HG03342 (cell line): ENCODE measurements at regions not wholly inside any gene's neighbourhood (a gene's known extent, or its start where the extent isn't known, plus 50 kb on each side); places are given as distances from the start of the nearest gene placed in this dataset.
"Not testable (repeated sequence)": the region's sequence is repeated elsewhere in the genome, so short reads cannot be mapped to it uniquely, and the experiment has no call there.

ENCODE experiments used
- ATAC-seq: cut with Tn5 transposase; IDR thresholded peaks from one replicate; pipeline ENCODE4 v1.9.1; 2021; ENCODE audit warnings: mild to moderate bottlenecking, moderate library complexity; ENCODE audit not compliant: unreplicated experiment

- ATAC-seq: no peak
Measured at GRCh38 chr10:34058845-34059614, 724.6 kb upstream of the NRP1 start.

- ATAC-seq: not testable (repeated sequence)
Measured at GRCh38 chr10:34055410-34055985, 721.0 kb upstream of the NRP1 start.

GRCh38 chr10:34049887-34050286, 715.4 kb upstream of the NRP1 start:
- ATAC-seq: no peak

DNA sequence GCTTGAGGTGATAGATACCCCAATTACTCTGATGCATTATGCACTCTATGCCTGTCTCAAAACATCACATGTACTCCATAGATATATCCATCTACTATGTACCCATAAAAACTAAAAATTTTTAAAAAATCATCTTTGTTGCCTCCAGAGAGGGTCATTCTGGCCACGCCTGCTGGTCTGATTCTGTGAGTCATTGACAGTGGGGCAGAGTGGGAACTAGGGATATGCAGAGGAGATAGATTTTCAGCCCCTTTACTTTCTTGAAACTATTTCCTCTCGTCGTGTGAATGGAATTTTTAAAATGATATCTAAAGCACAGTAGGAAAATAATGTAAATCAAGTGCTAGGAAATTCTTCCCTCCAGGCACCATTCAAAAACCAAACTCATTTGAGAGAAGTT, 715.0 kb upstream of the NRP1 start:
- ATAC-seq: no peak

- no peak for ATAC-seq
Measured at GRCh38 chr10:34047389-34047788, 712.9 kb upstream of the NRP1 start.

- ATAC-seq: no peak
Measured at GRCh38 chr10:34046506-34047034, 712.1 kb upstream of the NRP1 start.

DNA sequence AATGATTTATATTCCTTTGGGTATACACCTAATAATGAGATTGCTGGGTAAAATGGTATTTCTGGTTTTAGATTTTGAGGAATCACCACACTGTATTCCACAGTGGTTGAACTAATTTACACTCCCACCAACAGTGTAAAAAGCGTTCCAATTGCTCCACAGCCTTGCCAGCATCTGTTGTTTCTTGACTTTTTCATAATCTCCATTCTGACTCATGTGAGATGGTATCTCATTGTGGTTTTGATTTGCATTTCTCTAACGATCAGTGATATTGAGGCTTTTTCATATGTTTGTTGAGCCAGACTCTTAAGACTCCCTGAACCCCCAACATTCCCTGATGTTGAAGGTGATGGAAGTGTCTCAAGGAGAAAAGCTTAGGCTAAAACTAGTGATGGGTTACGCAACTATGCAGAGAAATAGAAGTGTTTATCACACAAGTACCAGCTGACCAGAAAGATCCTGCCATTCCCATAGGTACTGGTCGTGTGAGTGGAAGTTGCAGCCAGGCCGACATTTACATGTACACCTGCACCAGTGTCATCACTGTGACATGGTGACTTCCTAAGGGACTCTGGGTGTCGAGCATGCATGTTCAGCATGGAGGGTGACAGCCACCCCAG, 711.2 kb upstream of the NRP1 start:
- ATAC-seq: no peak

GRCh38 chr10:34041871-34042270, 707.4 kb upstream of the NRP1 start:
- ATAC-seq: no peak

DNA sequence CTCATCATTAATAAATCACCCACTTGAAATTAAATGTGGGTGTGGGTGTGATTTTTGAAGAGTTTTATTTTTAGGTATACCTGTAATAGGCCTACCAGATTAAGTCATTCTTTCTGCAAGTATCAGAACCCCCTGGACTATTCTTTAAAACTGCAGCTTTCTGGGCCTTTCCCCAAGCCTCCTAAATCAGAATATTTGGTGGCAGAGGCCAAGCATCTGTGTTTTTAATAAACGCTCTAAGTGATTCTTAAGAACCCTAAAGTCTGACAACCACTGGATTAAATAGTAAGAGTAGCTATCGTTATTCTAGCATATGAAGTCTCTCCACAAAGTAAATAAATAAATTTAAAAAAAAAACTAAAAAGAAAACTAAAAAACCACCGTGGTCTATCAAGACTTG, 703.0 kb upstream of the NRP1 start:
- no peak for ATAC-seq

GRCh38 chr10:34035241-34035790, 700.8 kb upstream of the NRP1 start:
- not testable (repeated sequence) for ATAC-seq

DNA sequence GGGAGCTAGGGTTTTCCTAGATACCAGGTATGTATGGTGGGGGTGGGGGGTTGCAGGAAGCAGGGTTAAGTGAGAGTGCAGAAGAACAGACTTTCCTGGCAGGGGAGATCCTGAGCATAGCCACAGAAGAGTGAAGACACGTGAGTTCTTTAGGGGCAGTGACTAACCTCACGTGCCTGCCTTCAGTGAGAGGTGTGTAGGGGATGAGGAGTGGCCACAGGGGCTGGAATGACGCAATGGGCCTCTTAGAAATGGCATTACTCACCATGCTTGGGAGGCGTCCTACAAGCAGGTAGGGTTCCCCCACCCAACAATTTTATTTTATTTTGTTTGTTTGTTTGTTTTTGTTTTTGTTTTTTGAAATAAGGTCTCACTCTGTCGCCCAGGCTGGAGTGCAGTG, 698.6 kb upstream of the NRP1 start:
- ATAC-seq: no peak

DNA sequence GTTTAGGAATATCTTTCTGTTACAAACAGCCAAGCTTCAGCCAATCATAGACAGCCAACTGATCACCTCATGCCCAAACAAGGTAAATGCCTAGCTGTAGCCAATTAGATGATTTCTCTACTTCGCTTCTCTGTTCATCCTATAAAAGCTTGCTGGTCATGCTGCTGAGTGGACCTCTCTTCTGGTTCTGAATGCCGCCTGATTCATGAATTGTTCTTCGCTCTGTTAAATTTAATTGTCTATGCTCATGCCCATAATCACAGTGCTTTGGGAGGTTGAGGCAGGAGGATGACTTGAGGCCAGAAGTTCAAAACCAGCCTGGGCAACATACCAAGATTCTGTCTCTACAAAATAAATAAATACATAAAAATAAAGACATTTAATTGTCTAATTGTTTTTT, 698.1 kb upstream of the NRP1 start:
- no peak for ATAC-seq

- no peak for ATAC-seq
Measured at GRCh38 chr10:34031400-34031799, 696.9 kb upstream of the NRP1 start.

DNA sequence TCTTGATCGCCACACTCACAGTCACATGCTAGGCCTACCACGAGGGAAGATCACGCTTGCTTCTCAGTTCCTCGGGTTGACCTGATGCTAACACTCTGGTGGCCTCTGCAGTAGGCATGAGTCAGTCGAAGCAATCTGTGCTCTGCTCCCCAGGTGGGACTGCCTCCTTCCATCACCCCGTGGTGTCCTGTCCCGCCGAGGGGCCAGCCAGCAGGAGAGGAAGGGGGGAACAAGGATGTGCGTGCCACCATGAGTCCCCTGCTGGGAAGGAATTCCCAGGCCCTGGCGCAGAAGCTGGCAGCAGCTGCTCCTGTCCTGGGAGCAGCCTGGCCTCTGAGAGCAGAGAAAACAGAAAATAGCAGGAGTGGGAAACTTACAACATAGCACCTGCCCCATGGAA, 695.0 kb upstream of the NRP1 start:
- no peak for ATAC-seq

GRCh38 chr10:34028936-34029335, 694.5 kb upstream of the NRP1 start:
- ATAC-seq: no peak

DNA sequence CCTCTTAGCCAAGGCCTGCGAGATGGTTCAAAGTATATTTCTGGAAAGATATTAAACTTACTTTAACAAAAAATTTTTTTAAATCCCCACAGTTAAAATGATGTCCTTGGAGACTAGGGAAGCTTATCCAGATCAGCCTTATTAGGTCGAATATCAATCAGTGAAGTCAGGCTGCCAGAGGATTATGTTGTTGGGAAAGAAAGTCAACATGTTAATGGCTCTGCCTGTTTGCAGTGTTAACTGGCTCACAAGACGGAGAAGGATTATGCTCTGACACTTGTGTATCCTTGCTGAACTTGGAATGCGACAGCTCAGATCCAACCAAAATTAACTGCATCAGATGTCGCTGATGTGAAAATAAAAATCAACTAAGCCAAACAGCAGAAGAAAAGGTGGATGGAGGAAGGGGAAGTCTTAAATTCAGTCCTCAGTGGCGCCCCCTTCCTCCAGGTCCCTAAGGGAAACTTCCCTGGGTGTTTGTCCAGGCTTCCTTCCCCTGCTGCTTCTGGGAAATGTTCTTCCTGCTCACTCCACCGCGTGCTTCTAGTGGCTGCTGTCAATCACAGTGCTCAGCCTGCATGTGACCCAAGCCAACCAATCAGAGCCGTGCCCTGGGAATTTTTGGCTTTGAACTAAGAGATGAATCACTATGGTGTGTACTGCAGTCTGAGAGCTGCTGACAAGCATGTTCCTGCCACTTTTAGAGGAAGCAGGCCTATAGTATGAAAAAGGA, 690.4 kb upstream of the NRP1 start:
- no peak for ATAC-seq

DNA sequence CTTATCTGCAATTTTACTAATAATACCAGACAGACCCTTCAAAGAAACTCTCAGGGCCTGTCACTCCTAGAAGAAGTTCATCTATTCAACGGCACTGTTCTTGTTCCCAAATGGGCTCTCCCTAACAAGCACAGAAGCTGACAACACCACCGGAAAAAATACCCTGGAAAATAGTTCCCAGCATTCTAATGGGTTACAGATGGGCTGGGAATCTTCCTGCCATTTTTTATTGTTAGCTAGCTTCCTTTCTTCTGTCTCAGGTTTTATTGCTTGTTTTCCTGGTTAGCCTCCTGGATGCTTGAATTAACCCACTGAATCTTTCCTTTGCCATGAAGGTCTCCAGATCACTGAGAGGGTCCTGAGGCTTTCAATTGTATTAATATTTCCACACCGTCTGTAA, 689.8 kb upstream of the NRP1 start:
- ATAC-seq: no peak

DNA sequence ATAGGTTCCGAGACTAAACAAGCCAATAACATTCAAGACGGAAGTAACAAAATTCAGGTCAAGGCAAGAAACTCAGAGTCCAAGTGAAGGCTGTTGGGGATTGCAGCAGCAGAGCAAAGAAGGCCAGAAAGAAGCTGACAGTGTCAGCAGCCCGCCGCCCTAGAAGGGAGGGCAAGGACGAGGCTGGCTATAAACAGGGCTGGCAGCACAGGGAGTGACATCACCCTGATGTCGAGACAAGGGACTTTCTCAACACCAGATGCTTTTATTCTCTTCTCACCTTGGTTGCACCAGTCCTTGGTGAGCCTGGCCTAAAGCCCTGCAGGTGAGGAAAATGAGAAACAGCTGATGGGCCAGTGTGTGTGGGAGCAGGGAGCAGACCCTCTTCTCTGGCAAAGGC, 687.7 kb upstream of the NRP1 start:
- no peak for ATAC-seq

DNA sequence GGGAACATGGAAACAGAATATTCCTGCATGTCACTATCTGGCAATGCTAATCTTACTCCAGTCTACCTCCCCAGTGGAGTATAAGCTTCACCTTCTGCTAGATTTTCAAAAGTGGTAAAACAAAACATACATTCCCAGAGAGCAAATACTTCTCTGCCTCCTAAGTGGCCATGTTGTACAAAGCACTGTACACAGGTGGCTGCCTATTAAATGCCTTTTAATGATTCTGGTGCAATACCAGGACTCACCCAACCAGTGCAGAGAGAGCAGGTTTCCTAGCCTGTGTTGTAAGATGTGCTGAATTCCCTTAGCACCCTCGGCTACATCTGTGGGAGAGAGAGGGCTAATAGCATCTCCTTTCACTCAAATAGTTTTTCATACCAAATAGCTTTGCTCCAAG, 684.3 kb upstream of the NRP1 start:
- ATAC-seq: no peak

DNA sequence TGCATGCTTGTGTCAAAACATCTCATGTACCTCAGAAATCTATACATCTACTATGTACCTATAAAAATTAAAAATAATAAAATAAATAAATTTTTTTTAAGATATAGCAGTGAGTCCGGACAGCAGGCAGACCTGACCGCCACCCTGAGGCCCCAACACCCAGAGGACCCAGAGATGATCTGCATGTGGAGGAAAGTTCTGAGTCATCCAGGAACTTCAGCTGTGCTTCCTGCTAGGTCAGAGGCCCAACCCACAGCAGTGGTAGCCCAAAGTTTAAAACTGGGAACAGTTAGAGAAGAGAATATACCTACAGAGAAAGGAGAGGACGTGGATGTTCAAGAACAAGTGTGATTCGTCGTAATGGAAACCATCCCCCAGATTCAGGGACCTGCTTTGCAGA, 683.7 kb upstream of the NRP1 start:
- ATAC-seq: no peak

GRCh38 chr10:34017281-34017680, 682.8 kb upstream of the NRP1 start:
- no peak for ATAC-seq
